DMS 273 treated with DMSO at 0.1 percent for 48 hours (cell line): ENCODE measurements at regions not wholly inside any gene's neighbourhood (a gene's known extent, or its start where the extent isn't known, plus 50 kb on each side); places are given as distances from the start of the nearest gene placed in this dataset.
A peak's percentile ranks its signal among the peaks of the same experiment; 100 is the strongest.

ENCODE experiments used
- DNase-seq: peaks from one replicate; lab custom pipeline; 2025; lab: John Stamatoyannopoulos, UW

GRCh38 chr13:76711550-76712182 is 174.5 kb downstream of the KCTD12 start:
- DNase-seq, result no peak

DNA sequence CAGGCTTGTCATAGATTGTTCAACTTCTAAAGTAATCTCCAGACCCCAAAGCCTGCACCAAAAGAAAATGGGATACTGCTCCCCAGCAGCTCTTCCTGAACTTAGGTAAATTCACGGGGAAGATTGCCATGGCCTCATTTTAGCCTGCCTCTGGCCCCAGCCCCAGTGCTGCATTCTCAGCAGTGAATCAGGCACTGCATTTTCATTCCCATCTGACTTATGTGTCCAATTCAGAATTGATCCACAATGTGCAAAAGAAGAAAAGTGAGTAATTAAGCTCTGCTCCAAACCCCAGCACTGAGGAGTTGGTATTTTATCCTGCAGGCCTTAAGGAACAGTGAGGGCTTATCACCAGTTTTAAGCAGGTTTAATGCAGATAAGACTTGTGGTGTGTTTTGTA is 176.4 kb downstream of the KCTD12 start:
- no peak for DNase-seq

DNA sequence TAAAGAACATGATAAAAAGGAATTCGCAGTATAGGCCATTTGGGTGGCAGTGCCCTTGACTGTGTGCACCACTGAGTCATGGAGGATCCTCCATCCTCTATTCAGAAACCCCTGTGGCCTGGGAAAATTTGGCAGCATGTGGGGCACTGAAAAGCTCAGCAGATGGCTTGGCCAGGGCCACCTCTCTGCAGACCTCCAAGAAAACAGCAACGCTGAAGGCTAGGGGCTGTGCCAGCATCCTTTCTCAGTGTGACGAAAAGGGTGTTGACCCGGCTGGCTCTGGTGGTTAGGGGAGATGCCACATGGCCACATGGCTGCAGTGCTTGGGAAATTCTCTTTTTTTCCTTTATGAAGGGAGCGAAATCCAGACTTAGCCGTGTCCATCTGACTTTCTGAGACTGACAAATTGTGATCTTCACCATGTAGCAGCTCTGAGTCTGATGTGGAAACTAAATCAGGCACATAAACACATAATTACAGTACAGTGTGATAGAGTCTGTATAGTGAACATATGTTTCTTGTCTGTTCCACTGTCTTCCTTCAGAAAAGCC is 178.0 kb downstream of the KCTD12 start:
- DNase-seq, result no peak

DNA sequence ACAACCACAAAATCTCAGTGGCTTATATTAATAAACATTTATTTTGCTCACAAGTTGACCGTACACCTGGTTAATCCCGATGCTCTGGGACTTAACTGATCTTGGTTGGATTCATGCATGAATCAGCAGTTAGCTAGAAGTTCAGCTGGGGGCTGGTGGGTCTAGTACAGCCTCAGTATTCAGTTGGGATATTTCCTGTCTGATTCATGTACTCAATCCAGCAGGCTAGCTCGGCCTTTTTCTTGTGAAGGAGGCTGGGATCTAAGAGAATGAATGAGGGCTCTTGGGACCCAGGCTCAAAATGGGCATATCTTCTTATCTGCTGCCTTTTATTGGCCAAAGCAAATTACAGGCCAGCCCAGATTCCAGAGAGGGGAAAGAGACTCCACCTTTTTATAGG is 178.8 kb downstream of the KCTD12 start:
- no peak for DNase-seq

- DNase-seq, result no peak
Observed at GRCh38 chr13:76703621-76704288, 182.4 kb downstream of the KCTD12 start.

DNA sequence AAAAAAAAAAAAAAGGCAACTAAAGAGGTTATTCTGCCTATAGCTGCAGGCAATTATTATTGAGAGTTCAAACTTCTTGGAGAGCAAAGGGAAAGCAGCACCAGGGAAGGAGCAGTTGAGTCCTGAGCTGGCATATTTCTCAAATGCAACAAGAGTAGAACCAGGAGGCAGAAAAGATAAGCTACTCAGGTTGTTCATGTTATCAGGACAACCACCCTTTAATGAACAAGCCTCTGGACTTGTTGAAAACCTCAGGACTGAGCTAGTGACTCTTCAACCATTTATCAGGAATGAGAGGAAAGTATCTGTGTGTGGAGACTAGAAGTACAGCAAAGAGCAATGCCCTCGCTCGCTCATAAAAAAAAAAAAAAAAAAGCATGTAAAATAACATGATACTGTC is 183.0 kb downstream of the KCTD12 start:
- no peak for DNase-seq

- no peak for DNase-seq
Observed at GRCh38 chr13:76697288-76697687, 188.9 kb downstream of the KCTD12 start.

- DNase-seq, result no peak
Observed at GRCh38 chr13:76696370-76696769, 189.8 kb downstream of the KCTD12 start.

DNA sequence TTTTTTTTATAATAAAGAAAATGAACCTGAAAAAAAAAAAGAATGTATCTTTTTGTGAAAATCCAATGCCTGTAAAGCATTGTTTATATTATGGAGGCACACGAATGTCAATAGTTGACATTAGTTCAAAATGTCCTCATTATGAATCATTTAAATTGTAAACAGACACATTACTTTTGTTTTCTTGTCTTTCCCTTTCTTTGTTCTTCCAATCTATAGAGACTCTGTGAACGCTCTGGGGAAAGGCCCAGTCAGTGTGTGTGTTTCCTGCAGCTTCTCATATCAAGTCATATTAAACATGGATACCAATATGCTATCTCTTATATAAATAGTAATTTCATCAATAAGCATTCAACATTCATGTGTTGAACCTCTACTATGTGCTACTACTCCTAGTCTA is 193.1 kb downstream of the KCTD12 start:
- DNase-seq, result no peak

DNA sequence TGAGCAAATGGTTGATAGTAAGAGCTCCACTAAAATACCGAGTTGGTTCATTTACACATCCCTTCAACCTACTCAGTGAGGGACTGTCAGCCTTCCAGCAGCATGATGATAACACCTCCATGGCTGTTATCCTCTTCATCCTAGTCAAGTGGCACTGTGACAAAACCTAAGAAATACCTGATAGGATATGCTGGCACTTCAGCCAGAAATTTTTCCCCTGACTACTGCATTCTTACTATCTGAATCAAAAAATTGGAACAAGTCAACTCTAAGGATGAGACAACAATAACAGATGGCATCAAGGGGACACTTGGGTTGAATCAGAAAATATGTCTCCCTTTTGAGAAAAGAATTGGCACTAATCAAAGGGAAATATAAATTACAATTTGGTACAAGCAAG is 193.9 kb downstream of the KCTD12 start:
- DNase-seq, result no peak

DNA sequence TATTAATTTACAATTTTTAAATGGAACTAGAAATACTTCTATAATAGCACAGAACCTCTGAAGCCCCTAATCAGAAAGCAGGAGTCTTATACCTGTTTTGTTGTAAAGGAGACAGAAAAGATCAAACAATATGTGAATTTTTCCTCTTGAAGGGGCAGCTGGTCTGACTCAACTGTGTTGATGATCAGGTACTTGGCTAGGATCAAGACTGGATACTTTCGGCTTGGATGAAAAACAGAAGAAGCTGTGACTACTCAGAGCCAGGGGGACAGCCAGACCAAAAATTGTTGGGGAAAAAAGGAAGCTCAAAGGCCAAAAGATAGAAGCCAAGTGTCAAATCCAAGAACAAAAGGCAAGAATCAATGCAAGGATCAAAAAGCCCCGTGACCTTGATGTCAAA is 195.6 kb downstream of the KCTD12 start:
- DNase-seq, result no peak

DNA sequence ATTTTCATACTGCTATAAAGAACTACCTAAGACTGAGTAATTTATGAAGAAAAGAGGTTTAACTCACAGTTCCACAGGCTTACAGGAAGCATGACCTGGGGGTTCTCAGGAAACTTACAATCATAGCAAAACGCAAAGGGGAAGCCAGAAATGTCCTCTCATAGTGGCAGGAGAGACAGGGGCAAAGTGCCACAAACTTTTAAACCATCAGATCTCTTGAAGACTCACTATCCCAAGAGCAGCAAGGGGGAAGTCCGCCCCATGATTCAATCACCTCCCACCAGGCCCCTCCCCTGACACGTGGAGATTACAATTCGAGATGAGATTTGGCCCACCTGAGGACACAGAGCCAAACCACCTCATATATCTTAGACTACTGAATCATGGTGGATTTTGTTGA is 198.7 kb downstream of the KCTD12 start:
- DNase-seq, result no peak

GRCh38 chr13:76685938-76686337 is 200.3 kb downstream of the KCTD12 start:
- DNase-seq, result no peak

DNA sequence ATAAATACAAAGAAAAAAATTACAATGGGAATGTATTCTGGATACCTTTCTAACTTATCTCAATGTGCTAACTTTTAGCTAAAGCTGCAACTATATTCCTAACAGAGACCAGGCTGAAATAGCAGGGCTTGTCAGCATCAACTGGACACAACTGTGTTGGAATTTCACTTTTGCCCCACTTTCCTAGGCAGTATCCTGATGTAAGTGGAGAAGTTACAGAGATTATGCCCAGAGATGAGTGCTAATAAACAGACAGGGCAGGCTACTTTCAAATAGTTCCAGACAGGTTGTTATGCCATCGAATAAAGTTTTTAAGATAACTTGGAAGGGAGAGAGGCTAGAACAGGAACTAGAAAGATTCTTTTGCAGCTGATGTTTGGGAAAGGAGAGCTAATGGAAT is 201.9 kb downstream of the KCTD12 start:
- DNase-seq, result no peak

DNA sequence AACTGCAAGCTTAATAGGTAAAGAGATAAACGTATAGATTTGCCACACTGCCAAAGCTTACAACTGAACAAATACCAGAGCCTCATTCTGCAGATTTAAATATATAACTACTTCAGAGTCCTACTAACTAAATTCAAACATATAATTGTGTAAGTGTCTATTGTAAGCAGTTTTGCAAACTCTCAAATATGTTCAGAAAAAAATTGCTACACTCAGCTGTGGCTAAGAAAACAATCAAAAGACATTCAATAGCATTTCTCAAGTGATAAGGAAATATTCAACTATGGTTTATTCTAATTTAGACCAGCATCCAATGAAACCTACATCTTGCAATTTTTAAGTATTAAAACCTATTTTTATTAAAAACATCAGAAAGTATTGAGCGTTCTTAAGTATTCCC is 202.4 kb downstream of the KCTD12 start:
- no peak for DNase-seq

GRCh38 chr13:76683168-76683567 is 203.0 kb downstream of the KCTD12 start:
- DNase-seq, result no peak

DNA sequence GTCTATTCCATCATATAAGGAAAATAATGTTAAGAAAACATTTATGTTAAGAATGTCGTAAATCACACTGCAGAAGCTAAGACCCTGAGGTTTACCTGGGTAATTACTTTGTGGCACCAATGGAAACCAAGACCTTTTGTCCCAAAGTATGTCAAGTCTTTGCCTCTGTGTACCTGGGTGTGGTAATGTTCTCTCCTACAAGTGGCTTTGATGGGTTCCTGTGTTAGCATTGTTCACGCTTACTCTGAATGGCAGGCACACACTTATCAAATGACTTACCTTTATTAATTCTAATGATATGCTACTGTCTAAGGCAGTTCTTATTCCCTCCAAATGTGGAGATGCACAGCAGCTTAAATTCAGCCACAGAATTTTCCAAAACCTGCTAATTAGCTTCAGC is 206.1 kb downstream of the KCTD12 start:
- DNase-seq, result no peak

GRCh38 chr13:76677043-76677442 is 209.2 kb downstream of the KCTD12 start:
- peak; percentile 10 for DNase-seq

DNA sequence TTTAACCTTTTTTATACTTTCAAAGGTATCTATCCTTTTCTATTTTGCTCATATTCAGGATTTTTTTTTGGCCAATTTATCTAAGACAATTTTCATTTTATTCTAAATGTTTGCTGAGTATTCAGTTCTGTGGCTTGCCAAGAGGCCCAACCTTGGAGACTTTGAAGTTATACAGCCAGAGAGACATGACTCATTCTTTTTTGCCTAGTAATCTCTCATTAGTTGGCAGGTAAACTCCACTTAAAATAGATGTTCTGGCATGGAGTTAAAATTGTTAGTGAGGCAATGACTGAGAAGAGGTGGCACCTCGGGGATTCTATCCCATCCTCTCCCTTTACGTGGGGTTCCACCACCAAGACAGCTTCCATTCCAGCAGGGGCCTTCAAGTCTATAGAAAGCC is 213.8 kb downstream of the KCTD12 start:
- DNase-seq, result no peak

DNA sequence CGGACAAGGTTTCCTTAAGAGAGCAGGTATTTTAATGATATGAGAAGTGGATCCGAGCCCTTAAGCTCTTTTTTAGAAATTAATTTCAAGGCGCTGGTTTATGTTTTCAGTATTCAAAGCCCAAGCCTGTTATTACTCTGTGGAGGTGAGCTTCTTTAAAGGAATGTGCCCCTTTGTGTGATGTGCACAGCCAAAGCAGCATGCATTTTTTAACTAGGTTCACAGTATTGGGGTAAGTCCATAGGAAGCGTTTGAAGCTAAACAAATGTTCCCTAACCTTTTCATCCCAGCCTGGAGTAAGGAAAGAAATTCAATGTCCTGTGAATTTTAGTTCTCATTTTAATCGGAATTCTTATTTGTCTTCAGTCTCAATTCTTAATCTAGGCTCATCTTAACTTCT is 217.5 kb downstream of the KCTD12 start:
- DNase-seq, result no peak

GRCh38 chr13:76668141-76668540 is 218.1 kb downstream of the KCTD12 start:
- DNase-seq, result no peak

DNA sequence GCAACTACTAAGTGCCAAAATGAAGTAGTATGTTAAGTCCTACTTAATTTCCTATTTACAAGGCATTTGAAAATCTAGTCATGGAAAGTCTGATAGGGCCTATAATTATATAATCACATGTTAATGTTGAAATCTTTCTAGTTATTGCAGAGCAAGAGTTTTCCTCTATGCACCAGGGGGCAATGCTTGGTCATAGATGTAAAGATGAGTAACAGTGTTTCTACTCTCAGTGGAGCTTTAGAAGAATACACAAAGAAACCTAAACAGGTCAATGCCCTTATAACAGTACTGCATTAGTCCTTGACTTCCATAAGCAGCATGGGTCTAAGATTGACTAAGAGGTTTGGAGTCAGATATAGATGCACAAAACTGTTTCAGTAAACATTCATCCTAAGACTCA is 218.7 kb downstream of the KCTD12 start:
- DNase-seq, result peak; percentile 4

GRCh38 chr13:76663592-76664335 is 222.4 kb downstream of the KCTD12 start:
- no peak for DNase-seq
